ENCODE measurements at regions not wholly inside any gene's neighbourhood (a gene's known extent, or its start where the extent isn't known, plus 50 kb on each side); places are given as distances from the start of the nearest gene placed in this dataset.

DNA sequence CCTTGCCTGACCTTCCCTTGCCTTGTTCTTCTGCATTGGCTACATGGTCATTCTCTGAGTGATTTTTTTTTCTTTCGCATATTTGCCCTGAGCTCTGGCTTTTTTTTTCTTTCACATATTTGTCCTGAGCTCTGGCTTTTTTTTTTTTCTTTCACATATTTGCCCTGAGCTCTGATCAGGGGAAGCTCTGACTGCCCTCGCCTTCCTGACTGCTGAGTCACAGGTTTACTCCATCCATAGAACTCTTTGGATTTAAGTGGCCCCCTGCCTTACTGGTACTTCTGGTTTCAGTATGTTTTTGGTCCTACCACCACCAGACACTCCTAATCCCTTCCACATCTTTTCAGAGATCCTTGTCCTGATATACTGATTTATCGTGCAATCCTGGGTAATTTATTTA, 201.1 kb downstream of the OGFRL1 start:
- TF ChIP-seq, protein P1, sequence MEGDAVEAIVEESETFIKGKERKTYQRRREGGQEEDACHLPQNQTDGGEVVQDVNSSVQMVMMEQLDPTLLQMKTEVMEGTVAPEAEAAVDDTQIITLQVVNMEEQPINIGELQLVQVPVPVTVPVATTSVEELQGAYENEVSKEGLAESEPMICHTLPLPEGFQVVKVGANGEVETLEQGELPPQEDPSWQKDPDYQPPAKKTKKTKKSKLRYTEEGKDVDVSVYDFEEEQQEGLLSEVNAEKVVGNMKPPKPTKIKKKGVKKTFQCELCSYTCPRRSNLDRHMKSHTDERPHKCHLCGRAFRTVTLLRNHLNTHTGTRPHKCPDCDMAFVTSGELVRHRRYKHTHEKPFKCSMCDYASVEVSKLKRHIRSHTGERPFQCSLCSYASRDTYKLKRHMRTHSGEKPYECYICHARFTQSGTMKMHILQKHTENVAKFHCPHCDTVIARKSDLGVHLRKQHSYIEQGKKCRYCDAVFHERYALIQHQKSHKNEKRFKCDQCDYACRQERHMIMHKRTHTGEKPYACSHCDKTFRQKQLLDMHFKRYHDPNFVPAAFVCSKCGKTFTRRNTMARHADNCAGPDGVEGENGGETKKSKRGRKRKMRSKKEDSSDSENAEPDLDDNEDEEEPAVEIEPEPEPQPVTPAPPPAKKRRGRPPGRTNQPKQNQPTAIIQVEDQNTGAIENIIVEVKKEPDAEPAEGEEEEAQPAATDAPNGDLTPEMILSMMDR (conservative IDR thresholded peaks at IDR 0.05), result no peak
- no peak overlapping the region for H3K4me3 Mint-ChIP-seq
- no peak for DNase-seq (ENCODE audit: low read depth, low spot score)
- H3K4me1 Mint-ChIP-seq, result peaks cover 11% of the 10 kb centered on the region
- no peaks in the 10 kb centered on the region for H3K36me3 Mint-ChIP-seq (ENCODE audit: low read depth)
- peak overlapping the region; percentile 1 for H3K27ac Mint-ChIP-seq (ENCODE audit: unreplicated experiment)
- H3K27me3 Mint-ChIP-seq (ENCODE audit: low read depth), result no peaks in the 10 kb centered on the region
- no peaks in the 10 kb centered on the region for H3K9me3 Mint-ChIP-seq

DNA sequence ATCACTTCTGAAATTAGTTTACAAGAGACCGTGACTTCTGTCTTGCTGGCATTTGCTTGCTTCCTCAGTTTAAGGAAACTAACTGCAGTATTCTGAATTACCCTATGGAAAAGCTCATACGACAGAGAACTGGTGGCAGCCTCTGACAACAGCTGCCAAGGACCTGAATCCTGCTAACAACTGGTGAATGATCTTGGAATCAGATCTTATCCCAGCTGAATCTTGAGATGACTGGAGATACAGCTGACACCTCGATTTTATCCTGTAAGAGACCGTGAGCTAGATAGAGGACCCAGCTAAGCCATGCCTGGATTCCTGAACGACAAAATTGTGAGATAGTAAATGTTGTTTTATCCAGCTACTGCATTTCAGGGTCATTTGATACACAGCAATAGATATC, 202.3 kb downstream of the OGFRL1 start:
- H3K36me3 Mint-ChIP-seq (ENCODE audit: low read depth), result no peaks in the 10 kb centered on the region
- H3K4me1 Mint-ChIP-seq, result peaks cover 11% of the 10 kb centered on the region
- H3K27ac Mint-ChIP-seq (ENCODE audit: unreplicated experiment), result no peak overlapping the region
- DNase-seq (ENCODE audit: low read depth, low spot score), result no peak
- no peak overlapping the region for H3K4me3 Mint-ChIP-seq
- TF ChIP-seq, protein P1 (conservative IDR thresholded peaks at IDR 0.05), result no peak
- H3K9me3 Mint-ChIP-seq, result no peaks in the 10 kb centered on the region
- H3K27me3 Mint-ChIP-seq (ENCODE audit: low read depth), result no peaks in the 10 kb centered on the region

DNA sequence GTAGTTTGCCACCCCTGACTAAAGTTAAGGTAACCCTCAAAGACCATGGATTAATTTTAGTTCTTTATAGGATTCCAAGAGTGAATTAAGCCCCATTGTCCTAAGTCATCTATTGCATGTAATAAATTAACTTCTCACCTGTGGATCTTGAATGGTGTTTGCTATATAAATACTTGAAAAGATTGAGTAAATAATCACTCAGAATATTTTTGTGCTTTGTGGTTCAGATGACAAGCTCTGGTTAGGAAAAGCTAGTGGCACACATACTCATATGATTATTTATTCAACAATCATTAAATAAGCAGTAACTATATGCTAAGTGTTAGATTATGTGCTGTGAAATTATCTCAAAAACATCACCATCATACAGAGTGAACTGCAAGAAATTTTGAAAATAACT, 203.2 kb downstream of the OGFRL1 start:
- H3K4me3 Mint-ChIP-seq, result no peak overlapping the region
- no peak for DNase-seq (ENCODE audit: low read depth, low spot score)
- H3K27ac Mint-ChIP-seq (ENCODE audit: unreplicated experiment), result no peak overlapping the region
- H3K9me3 Mint-ChIP-seq, result no peaks in the 10 kb centered on the region
- no peaks in the 10 kb centered on the region for H3K36me3 Mint-ChIP-seq (ENCODE audit: low read depth)
- TF ChIP-seq, protein P1 (conservative IDR thresholded peaks at IDR 0.05), result no peak
- peaks cover 16% of the 10 kb centered on the region for H3K4me1 Mint-ChIP-seq
- H3K27me3 Mint-ChIP-seq (ENCODE audit: low read depth), result no peaks in the 10 kb centered on the region

- no peak overlapping the region for H3K4me3 Mint-ChIP-seq
- no peak for DNase-seq (ENCODE audit: low read depth, low spot score)
- no peak overlapping the region for H3K27ac Mint-ChIP-seq (ENCODE audit: unreplicated experiment)
- H3K36me3 Mint-ChIP-seq (ENCODE audit: low read depth), result no peaks in the 10 kb centered on the region
- H3K4me1 Mint-ChIP-seq, result peaks cover 16% of the 10 kb centered on the region
- no peaks in the 10 kb centered on the region for H3K9me3 Mint-ChIP-seq
- TF ChIP-seq, protein P1 (conservative IDR thresholded peaks at IDR 0.05), result no peak
- H3K27me3 Mint-ChIP-seq (ENCODE audit: low read depth), result no peaks in the 10 kb centered on the region
These were observed 204.1 kb downstream of the OGFRL1 start for GRCh38 chr6:71492668-71493067.

- Mint-ChIP-seq H3K9me3 (no peaks in the 10 kb centered on the region), H3K36me3 (ENCODE audit: low read depth) (no peaks in the 10 kb centered on the region), H3K27me3 (ENCODE audit: low read depth) (no peaks in the 10 kb centered on the region), H3K27ac (ENCODE audit: unreplicated experiment) (no peak overlapping the region), H3K4me3 (no peak overlapping the region), H3K4me1 (peaks cover 5% of the 10 kb centered on the region)
- TF ChIP-seq, protein P1 (conservative IDR thresholded peaks at IDR 0.05), result no peak
- DNase-seq (ENCODE audit: low read depth, low spot score), result no peak
These were observed 207.6 kb downstream of the OGFRL1 start for GRCh38 chr6:71496018-71496721.

Data from neural crest cell (in vitro differentiated cells).